ENCODE measurements at regions not wholly inside any gene's neighbourhood (a gene's known extent, or its start where the extent isn't known, plus 50 kb on each side); places are given as distances from the start of the nearest gene placed in this dataset.

- no peaks in the 10 kb centered on the region for H3K9me3 ChIP-seq
- intact Hi-C loops (cut with DNase I), result no loop called here
- H3K4me1 ChIP-seq, result no peaks in the 10 kb centered on the region
- no peaks in the 10 kb centered on the region for H3K36me3 ChIP-seq (ENCODE audit: insufficient read depth in 1 of 2, low read depth in 1 of 2)
- DNase-seq (no peak), ATAC-seq (no peak)
- H3K27ac ChIP-seq, result no peak overlapping the region
- WGBS, 3 donors, result 69 to 73% (median 71%) methylated on average over 2 of the region's 2 CpGs
- no peak overlapping the region for H3K4me3 ChIP-seq
- H3K27me3 ChIP-seq (ENCODE audit: insufficient read depth in 3 of 3, low read length in 2 of 3), result no peaks in the 10 kb centered on the region
- TF ChIP-seq CTCF (IDR thresholded peaks at IDR 0.05), result no peak
Observed at GRCh38 chr13:81677857-81678256, 1336.9 kb upstream of the SPRY2 start.

- intact Hi-C loops (cut with DNase I), result no loop called here
- Histone ChIP-seq H3K4me1 (no peaks in the 10 kb centered on the region), H3K27me3 (ENCODE audit: insufficient read depth in 3 of 3, low read length in 2 of 3) (no peaks in the 10 kb centered on the region), H3K36me3 (ENCODE audit: insufficient read depth in 1 of 2, low read depth in 1 of 2) (no peaks in the 10 kb centered on the region), H3K9me3 (no peaks in the 10 kb centered on the region), H3K27ac (no peak overlapping the region), H3K4me3 (no peak overlapping the region)
- ATAC-seq, result no peak
- DNase-seq, result no peak
- TF ChIP-seq CTCF (IDR thresholded peaks at IDR 0.05), result no peak
- WGBS, 3 donors, result 83 to 92% (median 87%) methylated on average over 11 of the region's 11 CpGs
Observed at GRCh38 chr13:81676008-81676407, 1335.1 kb upstream of the SPRY2 start.

- H3K27me3 ChIP-seq (ENCODE audit: insufficient read depth in 3 of 3, low read length in 2 of 3), result no peaks in the 10 kb centered on the region
- no peak overlapping the region for H3K4me3 ChIP-seq
- no peak for DNase-seq
- 70 to 78% (median 77%) methylated on average over 3 of the region's 3 CpGs for WGBS, 3 donors
- H3K9me3 ChIP-seq, result no peaks in the 10 kb centered on the region
- TF ChIP-seq CTCF (IDR thresholded peaks at IDR 0.05), result no peak
- H3K27ac ChIP-seq, result no peak overlapping the region
- intact Hi-C loops (cut with DNase I), result no loop called here
- H3K36me3 ChIP-seq (ENCODE audit: insufficient read depth in 1 of 2, low read depth in 1 of 2), result no peaks in the 10 kb centered on the region
- no peak for ATAC-seq
- H3K4me1 ChIP-seq, result no peaks in the 10 kb centered on the region
Observed at GRCh38 chr13:81671064-81671463, 1330.1 kb upstream of the SPRY2 start.

GRCh38 chr13:81670048-81670447 lies 1329.1 kb upstream of the SPRY2 start:
- Histone ChIP-seq H3K36me3 (ENCODE audit: insufficient read depth in 1 of 2, low read depth in 1 of 2) (no peaks in the 10 kb centered on the region), H3K4me1 (no peaks in the 10 kb centered on the region), H3K4me3 (no peak overlapping the region), H3K27me3 (ENCODE audit: insufficient read depth in 3 of 3, low read length in 2 of 3) (no peaks in the 10 kb centered on the region), H3K27ac (no peak overlapping the region), H3K9me3 (no peaks in the 10 kb centered on the region)
- no peak for TF ChIP-seq CTCF (IDR thresholded peaks at IDR 0.05)
- WGBS, 3 donors, result 45 to 51% (median 51%) methylated on average over 2 of the region's 2 CpGs
- DNase-seq, result no peak
- intact Hi-C loops (cut with DNase I), result no loop called here
- no peak for ATAC-seq

GRCh38 chr13:81664872-81665271 lies 1323.9 kb upstream of the SPRY2 start:
- Histone ChIP-seq H3K9me3 (no peaks in the 10 kb centered on the region), H3K36me3 (ENCODE audit: insufficient read depth in 1 of 2, low read depth in 1 of 2) (no peaks in the 10 kb centered on the region), H3K4me3 (no peak overlapping the region), H3K27me3 (ENCODE audit: insufficient read depth in 3 of 3, low read length in 2 of 3) (no peaks in the 10 kb centered on the region), H3K4me1 (no peaks in the 10 kb centered on the region), H3K27ac (no peak overlapping the region)
- TF ChIP-seq CTCF (IDR thresholded peaks at IDR 0.05), result no peak
- WGBS, 3 donors, result 89 to 97% (median 95%) methylated on average over 2 of the region's 2 CpGs
- DNase-seq, result no peak
- ATAC-seq, result no peak
- intact Hi-C loops (cut with DNase I), result no loop called here
